ENCODE measurements at regions not wholly inside any gene's neighbourhood (a gene's known extent, or its start where the extent isn't known, plus 50 kb on each side); places are given as distances from the start of the nearest gene placed in this dataset.

GRCh38 chr16:73530529-73530928 is 482.6 kb upstream of the ZFHX3 start:
- ATAC-seq (ENCODE audit: low read depth) (no peak), DNase-seq (ENCODE audit: low spot score) (no peak)
- peaks cover 15% of the 10 kb centered on the region for H3K27me3 ChIP-seq (ENCODE audit: insufficient read depth, poor library complexity, severe bottlenecking)
- TF ChIP-seq, protein P1, sequence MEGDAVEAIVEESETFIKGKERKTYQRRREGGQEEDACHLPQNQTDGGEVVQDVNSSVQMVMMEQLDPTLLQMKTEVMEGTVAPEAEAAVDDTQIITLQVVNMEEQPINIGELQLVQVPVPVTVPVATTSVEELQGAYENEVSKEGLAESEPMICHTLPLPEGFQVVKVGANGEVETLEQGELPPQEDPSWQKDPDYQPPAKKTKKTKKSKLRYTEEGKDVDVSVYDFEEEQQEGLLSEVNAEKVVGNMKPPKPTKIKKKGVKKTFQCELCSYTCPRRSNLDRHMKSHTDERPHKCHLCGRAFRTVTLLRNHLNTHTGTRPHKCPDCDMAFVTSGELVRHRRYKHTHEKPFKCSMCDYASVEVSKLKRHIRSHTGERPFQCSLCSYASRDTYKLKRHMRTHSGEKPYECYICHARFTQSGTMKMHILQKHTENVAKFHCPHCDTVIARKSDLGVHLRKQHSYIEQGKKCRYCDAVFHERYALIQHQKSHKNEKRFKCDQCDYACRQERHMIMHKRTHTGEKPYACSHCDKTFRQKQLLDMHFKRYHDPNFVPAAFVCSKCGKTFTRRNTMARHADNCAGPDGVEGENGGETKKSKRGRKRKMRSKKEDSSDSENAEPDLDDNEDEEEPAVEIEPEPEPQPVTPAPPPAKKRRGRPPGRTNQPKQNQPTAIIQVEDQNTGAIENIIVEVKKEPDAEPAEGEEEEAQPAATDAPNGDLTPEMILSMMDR (IDR thresholded peaks at IDR 0.05; ENCODE audit: poor library complexity, severe bottlenecking): no peak
- H3K36me3 ChIP-seq (ENCODE audit: low read depth): no peaks in the 10 kb centered on the region
- no peak overlapping the region for H3K4me3 ChIP-seq (ENCODE audit: severe bottlenecking)
- no peaks in the 10 kb centered on the region for H3K4me1 ChIP-seq (ENCODE audit: insufficient read depth, poor library complexity, severe bottlenecking)
- H3K9me3 ChIP-seq (ENCODE audit: severe bottlenecking): no peaks in the 10 kb centered on the region
- no peak overlapping the region for H3K27ac ChIP-seq (ENCODE audit: poor library complexity, severe bottlenecking)

DNA sequence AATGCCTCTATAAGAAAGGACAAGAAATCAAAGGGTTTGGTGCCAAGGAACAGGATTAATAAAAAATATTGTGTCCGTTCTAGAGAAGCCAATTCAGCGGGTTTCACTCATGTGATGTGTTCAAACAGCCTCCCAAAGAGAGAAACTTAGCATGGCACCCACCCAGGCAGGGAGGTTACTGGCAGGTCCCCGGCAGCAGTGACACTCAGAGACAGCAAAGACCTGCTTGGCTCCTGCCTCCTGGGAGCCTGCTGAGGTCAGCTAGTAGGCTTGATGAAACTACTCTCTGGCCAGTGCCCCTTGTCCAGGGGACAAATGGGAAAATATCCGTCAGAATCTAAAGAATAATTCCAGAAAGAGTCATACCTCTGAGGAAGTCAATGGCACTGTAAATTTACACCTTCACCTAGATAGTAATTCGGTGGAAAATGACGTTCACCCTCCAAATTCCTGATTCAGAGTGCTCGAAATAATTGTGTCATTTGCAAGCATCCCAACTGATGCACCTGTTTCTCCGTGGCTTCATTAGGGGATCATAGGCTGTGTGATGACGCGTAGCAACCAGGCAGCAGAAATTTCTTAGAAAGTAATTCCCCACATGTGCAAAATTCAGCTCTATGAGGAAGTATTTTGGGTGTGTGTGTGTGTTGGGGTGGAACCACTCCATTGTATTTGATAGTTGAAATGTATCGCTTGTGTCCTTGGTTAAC is 481.5 kb upstream of the ZFHX3 start:
- TF ChIP-seq, protein P1 (IDR thresholded peaks at IDR 0.05; ENCODE audit: poor library complexity, severe bottlenecking): no peak
- Histone ChIP-seq H3K4me1 (ENCODE audit: insufficient read depth, poor library complexity, severe bottlenecking) (no peaks in the 10 kb centered on the region), H3K36me3 (ENCODE audit: low read depth) (no peaks in the 10 kb centered on the region), H3K9me3 (ENCODE audit: severe bottlenecking) (no peaks in the 10 kb centered on the region), H3K27me3 (ENCODE audit: insufficient read depth, poor library complexity, severe bottlenecking) (peaks cover 15% of the 10 kb centered on the region), H3K27ac (ENCODE audit: poor library complexity, severe bottlenecking) (no peak overlapping the region), H3K4me3 (ENCODE audit: severe bottlenecking) (no peak overlapping the region)
- DNase-seq (ENCODE audit: low spot score) (no peak), ATAC-seq (ENCODE audit: low read depth) (no peak)

- Histone ChIP-seq H3K4me3 (ENCODE audit: severe bottlenecking) (no peak overlapping the region), H3K36me3 (ENCODE audit: low read depth) (no peaks in the 10 kb centered on the region), H3K4me1 (ENCODE audit: insufficient read depth, poor library complexity, severe bottlenecking) (no peaks in the 10 kb centered on the region), H3K9me3 (ENCODE audit: severe bottlenecking) (no peaks in the 10 kb centered on the region), H3K27ac (ENCODE audit: poor library complexity, severe bottlenecking) (no peak overlapping the region), H3K27me3 (ENCODE audit: insufficient read depth, poor library complexity, severe bottlenecking) (peaks cover 11% of the 10 kb centered on the region)
- DNase-seq (ENCODE audit: low spot score): no peak
- no peak for ATAC-seq (ENCODE audit: low read depth)
- TF ChIP-seq, protein P1 (IDR thresholded peaks at IDR 0.05; ENCODE audit: poor library complexity, severe bottlenecking): no peak
Measured at GRCh38 chr16:73527187-73527586, 479.3 kb upstream of the ZFHX3 start.

- TF ChIP-seq, protein P1 (IDR thresholded peaks at IDR 0.05; ENCODE audit: poor library complexity, severe bottlenecking): no peak
- Histone ChIP-seq H3K36me3 (ENCODE audit: low read depth) (no peaks in the 10 kb centered on the region), H3K9me3 (ENCODE audit: severe bottlenecking) (no peaks in the 10 kb centered on the region), H3K27ac (ENCODE audit: poor library complexity, severe bottlenecking) (no peak overlapping the region), H3K4me1 (ENCODE audit: insufficient read depth, poor library complexity, severe bottlenecking) (no peaks in the 10 kb centered on the region), H3K27me3 (ENCODE audit: insufficient read depth, poor library complexity, severe bottlenecking) (peaks cover 13% of the 10 kb centered on the region), H3K4me3 (ENCODE audit: severe bottlenecking) (no peak overlapping the region)
- no peak for DNase-seq (ENCODE audit: low spot score)
- no peak for ATAC-seq (ENCODE audit: low read depth)
Measured at GRCh38 chr16:73526011-73526804, 478.3 kb upstream of the ZFHX3 start.

GRCh38 chr16:73523209-73523608 is 475.3 kb upstream of the ZFHX3 start:
- no peak overlapping the region for H3K27ac ChIP-seq (ENCODE audit: poor library complexity, severe bottlenecking)
- no peaks in the 10 kb centered on the region for H3K9me3 ChIP-seq (ENCODE audit: severe bottlenecking)
- no peaks in the 10 kb centered on the region for H3K36me3 ChIP-seq (ENCODE audit: low read depth)
- no peak overlapping the region for H3K4me3 ChIP-seq (ENCODE audit: severe bottlenecking)
- H3K4me1 ChIP-seq (ENCODE audit: insufficient read depth, poor library complexity, severe bottlenecking): no peaks in the 10 kb centered on the region
- peaks cover 16% of the 10 kb centered on the region for H3K27me3 ChIP-seq (ENCODE audit: insufficient read depth, poor library complexity, severe bottlenecking)
- no peak for ATAC-seq (ENCODE audit: low read depth)
- TF ChIP-seq, protein P1 (IDR thresholded peaks at IDR 0.05; ENCODE audit: poor library complexity, severe bottlenecking): no peak
- no peak for DNase-seq (ENCODE audit: low spot score)
